NCI-H510A (cell line): ENCODE measurements at regions not wholly inside any gene's neighbourhood (a gene's known extent, or its start where the extent isn't known, plus 50 kb on each side); places are given as distances from the start of the nearest gene placed in this dataset.

ENCODE experiments used
- DNase-seq: peaks from one replicate; lab custom pipeline; 2025; lab: John Stamatoyannopoulos, UW

DNA sequence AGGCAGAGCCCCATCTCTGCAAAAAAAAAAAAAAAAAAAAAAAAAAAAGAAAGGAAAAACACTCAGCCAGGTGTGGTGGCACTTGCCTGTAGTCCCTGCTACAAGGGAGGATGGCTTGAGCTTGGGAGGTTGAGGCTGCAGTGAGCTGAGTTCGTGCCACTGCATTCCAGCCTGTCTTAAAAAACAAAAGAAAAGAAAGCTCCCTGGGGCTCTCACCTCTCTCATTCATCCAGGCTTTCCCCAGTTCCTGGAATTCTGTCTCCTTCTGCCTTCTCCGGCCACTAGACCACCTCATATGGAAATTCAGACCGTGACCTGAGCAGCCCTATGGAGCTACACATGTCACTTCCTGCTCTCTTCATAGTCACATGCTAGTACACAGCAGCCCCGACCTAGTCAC lies 101.1 kb upstream of the TAB2 start:
- DNase-seq = no peak

- DNase-seq = no peak
These were observed 100.0 kb upstream of the TAB2 start for GRCh38 chr6:149217466-149217888.

DNA sequence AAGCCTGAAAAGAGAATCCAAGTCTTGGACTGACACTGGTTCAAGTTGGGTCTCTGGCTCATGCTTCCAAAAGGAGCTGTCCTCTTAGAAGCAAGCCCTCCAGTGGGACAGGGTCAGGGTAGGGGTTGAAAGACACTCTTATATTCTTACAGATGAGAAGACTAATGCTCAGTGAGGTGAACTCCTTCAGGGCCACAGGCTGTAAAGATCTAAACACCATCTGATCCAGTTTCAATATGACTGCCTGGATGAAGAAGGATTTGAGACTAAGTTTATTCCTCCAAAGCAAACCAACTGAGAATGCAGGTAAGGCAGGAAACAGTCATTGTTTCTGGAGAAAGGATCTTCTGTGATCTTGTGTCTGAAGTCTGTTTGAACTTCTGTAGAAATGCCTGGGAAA lies 99.0 kb upstream of the TAB2 start:
- no peak for DNase-seq

DNA sequence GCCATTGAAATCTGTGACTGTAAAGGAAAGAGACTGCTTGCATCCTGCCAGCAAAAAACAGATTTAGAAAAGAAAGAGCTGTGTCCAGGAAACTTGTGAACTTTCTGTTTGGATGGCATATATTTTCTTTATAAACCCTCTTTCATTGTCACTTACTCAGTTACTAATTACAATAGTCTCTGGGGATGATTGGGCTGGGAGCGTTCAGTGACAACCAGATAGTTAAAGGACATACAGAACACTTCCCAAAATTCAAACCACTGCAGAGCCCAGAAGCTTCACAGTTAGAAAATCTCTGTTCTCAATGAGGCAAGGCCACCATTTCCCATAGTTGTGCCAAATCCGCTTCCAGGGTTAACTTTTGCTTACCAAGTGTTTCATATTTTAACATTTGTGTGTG lies 98.6 kb upstream of the TAB2 start:
- DNase-seq = no peak

GRCh38 chr6:149220882-149221773 lies 96.4 kb upstream of the TAB2 start:
- DNase-seq = no peak

- no peak for DNase-seq
These were observed 95.8 kb upstream of the TAB2 start for GRCh38 chr6:149221774-149222070.

DNA sequence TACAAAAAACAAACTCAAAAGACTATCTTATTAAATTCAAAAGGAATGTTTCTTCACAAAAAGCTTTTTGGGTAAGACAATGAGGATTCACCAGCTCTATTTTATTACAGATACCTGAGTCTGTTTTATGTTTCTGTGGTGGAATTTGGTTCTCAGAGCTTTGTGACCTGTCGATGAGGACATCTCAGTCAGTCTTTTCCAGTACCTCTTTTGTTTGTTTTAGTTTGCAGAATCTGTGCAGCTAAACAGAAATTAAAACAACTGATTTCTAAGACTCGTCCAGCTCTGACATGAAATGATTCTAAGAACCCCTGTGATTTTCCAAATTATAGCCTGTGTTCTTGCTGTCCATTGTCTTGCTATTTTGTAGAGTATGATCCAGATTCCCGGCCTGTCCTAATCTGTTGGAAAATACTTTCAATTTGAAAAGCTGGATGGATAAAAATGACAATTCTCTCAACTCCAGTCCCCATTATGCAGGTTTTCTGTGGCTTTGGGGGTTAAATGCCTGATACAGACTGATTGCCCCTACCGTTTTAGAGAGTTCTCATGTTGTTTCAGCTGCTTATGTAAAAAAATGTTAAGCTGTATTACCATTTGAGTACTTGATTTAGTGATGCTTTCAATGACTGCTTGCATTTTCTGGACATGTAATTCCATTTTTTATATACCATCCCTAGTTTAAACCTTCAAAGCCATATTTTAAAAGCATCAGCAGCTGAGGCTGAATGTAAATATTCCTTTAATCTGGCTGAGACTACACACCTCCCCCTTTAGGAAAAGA lies 94.2 kb upstream of the TAB2 start:
- no peak for DNase-seq

- no peak for DNase-seq
These were observed 93.6 kb upstream of the TAB2 start for GRCh38 chr6:149223904-149224351.

- DNase-seq = no peak
These were observed 93.1 kb upstream of the TAB2 start for GRCh38 chr6:149224399-149224798.

DNA sequence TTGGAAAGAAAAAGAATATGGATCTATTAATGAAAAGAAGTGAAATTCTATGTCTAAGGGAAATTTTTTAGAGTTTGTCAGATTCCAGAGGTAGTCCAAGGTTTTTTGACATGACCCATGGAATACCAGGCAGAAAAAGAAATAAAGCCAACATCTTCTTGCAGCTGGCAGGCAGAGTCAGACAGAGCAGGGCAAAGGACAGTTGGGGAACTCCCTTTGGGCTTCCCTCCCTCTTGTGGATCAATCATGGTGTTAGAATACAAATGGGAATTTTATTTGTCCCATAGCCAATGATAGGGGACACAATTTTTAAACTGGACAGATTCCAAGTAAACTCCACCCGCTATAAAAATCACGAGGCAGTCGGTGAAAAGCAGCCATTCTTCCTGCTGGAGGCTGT lies 92.1 kb upstream of the TAB2 start:
- DNase-seq = no peak

GRCh38 chr6:149225946-149226345 lies 91.6 kb upstream of the TAB2 start:
- no peak for DNase-seq

DNA sequence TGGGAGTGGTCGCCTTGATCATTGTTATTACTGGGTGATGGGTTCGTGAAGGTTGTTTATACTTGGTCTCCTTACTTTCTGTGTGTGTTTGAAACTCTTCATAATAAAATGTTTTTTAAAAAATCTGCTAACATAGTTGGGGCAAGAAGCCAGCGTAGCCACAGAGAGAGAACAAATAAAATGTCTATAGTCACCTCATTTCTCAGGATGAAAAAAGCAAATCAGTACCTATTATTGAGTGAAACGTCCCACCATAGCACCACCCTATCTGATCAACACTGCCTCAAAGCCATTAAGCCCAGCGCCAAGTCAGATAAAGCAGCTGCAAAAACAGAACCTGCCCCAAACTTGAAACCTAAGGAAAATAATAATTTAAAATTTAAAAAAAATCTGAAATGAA lies 89.7 kb upstream of the TAB2 start:
- no peak for DNase-seq

GRCh38 chr6:149228311-149228955 lies 89.1 kb upstream of the TAB2 start:
- no peak for DNase-seq

DNA sequence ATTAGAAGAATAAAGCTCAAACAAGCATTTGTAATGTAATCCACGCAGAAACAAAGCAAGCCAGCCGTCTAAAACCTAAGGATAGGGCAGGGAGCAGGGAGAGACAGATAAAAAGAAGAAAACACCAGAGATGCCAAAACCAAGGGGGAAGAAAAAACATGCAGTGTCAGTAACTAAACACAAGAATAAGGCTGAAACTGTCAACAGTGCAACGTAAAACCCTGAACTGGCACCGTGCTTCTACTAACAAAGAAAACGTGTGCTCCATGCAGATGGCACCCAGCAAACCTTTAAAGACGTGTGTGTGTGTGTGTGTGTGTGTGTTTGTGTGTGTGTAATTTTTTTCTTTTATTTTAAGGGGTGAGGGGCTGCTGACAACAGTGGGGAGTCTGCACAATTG lies 88.4 kb upstream of the TAB2 start:
- no peak for DNase-seq

GRCh38 chr6:149230712-149231460 lies 86.6 kb upstream of the TAB2 start:
- no peak for DNase-seq

GRCh38 chr6:149231778-149232177 lies 85.7 kb upstream of the TAB2 start:
- no peak for DNase-seq

DNA sequence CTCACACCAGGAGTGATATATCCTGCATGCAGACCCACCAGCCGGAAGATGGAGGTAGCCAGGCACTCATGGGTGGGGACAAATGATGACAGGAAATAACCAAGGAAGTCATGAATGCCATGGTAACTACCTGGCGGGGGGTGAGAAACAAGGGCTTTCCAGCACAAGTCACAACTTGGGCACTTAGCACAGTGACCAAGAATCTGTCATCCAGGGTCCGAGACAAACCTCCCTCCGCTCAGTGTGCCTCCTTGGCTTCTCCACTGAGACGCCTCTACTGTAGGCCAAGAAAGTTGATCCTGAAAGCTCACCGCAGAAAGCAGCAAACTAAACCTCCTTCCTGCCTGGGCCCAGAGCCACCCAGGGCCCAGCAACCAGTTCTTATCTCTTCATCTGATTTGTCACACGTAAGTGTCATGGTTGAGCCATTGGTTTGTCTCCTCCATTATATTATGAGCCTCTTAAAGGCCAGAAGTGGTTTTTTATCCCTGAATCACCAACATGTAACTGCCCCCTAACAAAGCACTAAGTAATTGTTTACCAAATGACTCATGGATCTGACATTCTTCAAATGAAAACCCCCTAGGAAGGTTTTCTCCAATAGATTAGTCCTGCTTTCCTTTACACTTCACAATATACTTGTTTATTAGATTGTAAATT lies 84.3 kb upstream of the TAB2 start:
- DNase-seq = no peak

DNA sequence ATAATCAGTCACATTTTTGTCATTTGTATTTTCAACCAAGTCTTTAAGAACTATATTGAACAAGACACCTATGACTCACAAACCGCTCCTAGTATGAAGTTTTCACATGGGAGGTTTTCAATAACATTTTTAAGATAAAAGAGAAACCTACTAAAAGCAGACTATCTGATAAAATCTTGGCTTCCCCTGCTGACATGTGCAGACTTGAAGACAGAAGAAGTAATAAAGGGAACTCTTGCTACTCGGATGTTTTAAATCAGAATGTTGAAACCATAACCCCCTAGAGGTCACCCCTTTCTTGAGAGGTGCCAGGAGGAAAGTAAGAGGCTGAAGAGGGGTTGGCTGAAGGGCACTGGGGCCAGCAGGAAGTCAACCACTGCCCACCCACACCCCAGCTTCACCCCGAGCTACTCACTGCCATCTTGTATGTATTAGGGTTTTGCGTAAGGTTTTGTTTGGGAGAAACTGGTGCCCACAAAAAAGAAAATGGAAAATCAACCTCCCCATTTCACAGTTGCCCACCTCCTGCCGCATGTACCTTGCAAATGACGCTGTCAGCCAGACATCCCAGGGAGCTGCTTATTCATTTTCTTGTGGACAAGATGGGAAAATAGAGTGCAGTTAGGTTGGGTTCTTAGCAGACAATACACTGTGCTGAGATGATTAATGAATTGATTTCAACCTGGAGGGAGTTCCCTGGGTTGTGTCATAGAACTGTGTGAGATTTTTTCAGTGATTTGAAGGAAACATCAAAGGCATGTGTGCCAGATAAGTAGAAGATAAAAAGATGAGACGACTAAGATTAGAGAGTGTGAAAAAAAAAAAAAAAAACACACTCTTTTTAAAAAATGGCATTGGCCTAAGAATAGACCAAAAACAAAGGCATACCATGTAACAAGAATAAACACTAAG lies 83.2 kb upstream of the TAB2 start:
- no peak for DNase-seq

DNA sequence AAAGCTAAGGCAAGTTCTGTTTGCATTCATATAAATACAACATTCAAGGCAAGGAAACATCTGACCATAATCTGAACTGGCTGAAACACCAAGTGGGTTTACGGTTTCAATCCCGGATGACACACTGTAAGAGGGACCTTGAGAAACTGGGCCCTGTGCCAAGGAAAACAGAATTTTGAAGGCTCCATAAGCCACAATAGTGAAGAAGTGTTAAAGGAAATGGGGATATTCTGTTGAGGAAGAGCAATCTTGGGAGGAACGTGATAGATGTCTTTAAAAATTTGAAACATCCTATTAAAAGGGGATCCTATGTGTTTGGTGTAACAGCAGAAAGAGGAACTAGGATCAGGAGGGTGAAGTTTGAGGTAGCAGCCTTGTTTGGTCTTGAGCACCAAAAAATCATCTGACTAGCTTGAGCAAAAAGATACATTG lies 82.4 kb upstream of the TAB2 start:
- peak; percentile 62 for DNase-seq

GRCh38 chr6:149236589-149236988 lies 80.9 kb upstream of the TAB2 start:
- DNase-seq = no peak

DNA sequence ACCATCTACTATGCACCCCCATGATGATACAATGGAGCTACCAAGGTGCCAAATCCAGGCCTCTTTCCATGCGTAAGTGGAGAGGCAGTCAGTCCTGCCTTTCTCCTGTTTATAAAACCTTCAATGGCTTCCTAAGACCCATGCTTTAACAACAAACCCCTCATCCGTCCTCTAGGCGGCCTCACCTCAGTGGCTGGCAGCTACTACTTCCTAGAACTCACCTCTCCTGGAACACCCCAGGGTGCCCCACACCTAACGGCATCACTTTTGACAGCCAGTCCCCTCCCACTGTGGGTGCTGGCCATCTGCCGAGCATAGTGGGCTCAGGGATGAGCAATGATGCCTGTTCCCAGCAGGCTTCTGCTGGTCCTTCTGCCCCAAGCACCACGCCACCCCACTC lies 80.0 kb upstream of the TAB2 start:
- DNase-seq = no peak
